NCI-H128 (cell line): ENCODE measurements at regions not wholly inside any gene's neighbourhood (a gene's known extent, or its start where the extent isn't known, plus 50 kb on each side); places are given as distances from the start of the nearest gene placed in this dataset.

Experiments used
- DNase-seq: peaks from one replicate; lab custom pipeline; 2025; ENCODE audit not compliant: unreplicated experiment; lab: John Stamatoyannopoulos, UW

DNA sequence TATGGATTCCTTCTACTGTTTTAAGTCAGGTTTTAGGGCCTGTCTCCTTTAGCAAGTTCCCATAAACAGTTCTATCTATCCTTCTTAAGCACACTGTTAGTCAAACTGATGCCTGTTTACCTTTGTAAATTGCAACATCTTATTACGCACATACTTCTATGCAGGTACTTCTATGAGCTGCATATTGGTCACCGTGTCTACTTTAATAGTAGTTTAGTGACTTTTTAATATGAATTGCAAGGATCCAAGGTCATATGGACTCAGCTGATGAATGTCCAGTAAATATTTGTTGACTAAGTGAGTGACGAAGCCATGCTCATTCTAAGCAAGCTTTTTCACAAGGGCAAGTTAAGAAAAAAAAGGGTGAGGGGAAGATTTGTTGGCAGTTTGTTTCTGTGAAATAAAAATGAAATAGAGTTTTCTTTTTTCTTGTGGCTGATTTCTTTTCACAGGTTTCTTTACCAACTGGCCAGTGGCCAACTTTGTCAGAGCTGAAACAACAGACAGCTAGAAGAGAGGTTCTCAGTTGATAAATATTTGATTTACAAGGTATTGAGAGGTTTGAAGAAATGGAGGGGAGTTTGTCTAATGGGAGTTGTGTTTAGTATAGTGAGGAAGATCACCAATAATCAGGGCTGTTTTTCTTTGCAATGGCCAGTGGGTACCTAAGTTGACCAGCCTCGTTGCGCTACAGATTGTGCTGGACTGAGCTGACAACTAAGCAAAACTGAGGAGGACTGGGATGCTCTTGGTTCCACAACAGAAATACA is 141.1 kb downstream of the SLC15A5 start:
- no peak for DNase-seq

DNA sequence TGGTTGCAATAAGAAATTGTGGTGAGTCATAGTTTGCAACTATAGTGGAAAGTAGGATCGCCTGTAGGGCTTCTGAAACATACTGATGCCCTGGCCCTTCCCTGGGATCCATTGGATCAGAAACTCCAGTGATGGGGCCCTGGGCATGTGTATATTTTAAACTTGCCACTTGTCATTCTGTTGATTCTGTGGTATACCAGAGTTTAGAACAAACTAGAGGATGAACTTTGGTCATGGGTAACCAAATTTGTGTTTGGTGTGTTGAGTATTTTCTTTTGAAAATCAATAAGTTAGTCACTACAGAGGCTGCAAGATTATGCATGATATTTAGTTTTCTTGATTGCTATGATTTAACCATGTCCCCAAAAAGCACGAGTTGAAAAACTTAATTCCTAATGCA is 142.2 kb downstream of the SLC15A5 start:
- no peak for DNase-seq

DNA sequence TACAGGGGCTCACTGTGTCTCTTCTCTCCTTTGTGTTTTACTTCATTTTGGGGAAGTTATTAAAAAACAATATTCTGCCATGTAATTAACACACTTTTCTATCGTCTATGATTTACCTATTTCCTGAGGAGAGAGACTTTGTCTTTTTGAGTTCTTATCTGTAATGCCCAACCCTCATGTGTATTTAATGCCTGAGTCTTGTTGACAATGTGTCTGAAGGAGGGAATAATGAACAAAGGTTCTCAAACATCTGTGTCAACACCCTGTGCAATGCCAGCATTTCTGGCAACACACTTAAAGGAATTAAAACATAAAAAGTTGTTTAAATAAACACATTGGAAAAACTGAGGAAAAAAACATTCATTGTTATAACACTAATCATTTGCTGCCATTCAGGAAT is 147.1 kb downstream of the SLC15A5 start:
- no peak for DNase-seq

DNA sequence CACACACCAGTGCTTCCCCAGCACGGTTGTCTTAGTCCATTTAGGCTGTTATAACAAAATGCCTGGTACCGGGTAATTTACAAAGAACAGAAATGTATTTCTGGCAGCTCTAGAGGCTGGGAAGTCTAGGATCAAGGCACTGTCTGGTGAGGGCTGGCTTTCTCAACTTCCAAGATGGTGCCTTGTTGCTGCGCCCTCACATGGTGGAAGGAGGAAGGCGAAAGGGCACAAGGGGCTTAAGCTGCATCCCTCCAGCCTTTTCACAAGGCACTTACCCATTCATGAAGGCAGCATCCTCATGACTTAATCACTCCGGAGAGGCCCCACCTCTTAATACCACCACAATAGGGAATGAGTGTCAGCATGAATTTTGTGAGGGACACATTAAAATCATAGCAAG is 155.5 kb downstream of the SLC15A5 start:
- DNase-seq = no peak

DNA sequence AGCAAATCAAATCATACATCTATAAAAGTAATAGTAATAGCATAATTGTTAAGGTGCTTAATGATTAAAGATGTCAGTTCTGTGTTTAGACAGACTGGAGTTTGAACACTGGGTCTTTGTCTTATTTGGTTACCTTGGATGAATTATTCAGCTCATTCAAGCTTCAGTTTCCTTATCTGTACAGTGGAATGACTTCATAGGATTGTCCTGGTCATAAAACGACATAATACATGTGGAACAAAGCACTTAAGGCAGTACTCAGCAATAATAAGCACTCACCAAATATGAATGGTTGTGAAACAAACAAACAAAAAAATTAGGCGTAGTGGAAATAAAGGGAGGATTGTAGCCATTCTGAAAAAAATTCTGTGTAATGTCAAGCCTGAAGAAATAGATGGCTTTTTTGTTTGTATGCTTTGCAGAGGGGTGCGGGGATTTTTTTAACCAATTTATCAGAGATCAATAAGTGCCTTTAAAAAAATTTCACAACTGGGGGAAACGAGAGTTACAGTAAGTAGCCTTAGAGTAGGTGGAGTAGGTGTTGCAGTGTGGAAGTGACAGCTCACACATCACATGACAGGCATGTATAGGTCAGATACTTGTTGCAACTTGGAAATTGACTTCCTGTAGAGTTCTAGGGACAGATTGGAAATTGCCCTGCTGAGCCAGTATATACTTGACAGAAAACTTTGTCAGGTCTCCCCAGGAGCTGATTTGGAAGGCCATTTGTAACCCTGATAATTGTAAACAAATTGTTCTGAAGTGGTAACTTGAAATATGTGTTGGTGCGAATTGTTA is 157.7 kb downstream of the SLC15A5 start:
- no peak for DNase-seq

DNA sequence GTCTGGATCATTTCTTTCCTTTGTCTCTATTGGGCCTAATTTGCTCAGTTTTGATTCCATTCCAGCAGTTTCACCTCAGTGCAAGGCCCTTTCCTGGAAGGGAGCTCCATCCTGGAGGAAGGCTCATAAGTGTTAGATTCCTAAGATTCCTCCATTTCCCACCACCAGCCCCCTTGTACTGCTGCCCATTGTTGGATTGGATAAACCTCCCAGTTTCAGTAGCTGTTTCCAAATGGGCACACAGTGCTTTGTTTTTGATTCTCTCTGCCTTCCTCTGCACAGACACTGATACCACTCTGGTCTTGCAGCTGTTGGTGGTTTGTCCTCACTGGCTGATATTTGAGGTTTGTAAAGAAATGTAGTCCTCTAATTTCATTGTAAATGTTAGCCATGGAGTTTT is 158.9 kb downstream of the SLC15A5 start:
- DNase-seq = no peak

DNA sequence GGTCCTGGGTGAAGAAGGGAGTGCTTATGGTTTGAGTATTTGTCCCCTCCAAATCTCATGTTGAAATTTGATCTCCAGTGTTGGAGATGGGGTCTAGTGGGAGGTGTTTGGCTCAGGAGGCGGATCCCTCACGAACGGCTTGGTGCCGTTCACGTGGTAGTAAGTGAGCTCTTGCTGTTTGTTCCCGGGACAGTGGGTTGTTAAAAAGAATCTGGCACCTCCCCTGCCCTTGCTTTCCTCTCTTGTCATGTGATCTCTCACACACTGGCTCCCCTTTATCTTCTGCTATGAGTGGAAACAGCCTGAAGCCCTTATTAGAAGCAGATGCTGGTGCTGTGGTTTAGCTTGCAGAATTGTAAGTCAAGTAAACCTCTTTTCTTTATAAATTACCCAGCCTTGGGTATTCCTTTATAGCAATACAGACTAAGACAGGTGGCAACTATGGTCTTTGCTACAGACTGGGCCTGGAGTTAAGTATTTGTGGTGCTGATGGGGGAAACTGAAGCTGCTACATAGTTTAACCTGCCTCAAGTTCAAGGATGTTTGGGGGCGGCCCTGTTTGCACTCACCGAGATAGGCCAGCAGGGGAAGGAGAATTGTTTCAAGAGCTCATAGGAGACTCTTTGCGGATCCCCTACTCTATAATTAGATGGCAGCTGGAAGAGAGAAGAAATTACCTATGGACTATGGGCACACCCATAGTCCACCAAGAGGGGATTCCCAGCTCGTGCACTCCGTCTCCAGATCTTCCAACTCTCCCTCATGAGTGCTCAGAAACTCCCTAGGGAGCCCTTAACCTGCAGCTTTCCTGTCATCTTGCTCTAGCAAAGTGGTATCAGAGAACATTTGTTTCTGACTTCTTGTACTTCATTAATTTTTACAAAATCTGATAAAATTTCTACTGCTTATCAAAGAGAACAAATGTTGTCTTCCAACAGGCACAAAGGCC is 164.6 kb downstream of the SLC15A5 start:
- DNase-seq = peak; percentile 81

DNA sequence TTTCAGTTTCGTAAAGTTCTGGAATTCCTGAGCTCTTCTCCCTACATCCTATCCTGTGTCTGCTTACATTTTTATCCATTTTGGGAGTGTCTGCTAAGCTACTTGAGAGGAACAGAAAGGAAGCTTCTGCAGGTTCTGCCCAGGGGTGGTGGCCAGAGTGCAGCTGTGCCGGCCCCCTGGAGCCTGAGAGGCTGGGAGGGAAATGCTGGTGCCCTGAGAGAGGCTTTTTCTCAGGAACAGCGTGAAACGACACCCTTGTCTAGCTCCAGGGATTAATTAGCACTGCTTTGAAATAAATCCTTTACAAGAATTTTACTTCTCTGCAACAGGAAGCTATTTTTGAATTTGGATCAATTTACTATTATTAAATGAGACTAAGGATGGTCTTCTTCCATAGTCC is 165.4 kb downstream of the SLC15A5 start:
- no peak for DNase-seq

DNA sequence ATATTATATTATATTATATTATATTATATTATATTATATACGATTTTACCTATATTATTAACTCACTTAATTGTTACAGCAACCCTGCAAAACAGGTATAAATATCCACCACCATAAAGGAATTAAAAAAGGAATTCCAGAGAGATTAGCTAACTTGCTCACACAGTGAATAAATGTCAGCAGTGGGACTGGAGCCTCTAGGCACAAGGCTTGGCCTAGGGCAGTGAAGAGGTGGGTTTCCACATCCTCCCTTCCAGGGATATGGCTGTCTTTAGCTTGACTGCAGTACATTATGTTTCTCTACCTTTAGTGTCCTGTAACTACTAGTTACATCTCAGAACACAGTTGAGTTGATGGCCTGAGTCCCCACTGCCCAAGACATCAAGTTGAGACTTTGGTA is 166.9 kb downstream of the SLC15A5 start:
- DNase-seq = no peak

DNA sequence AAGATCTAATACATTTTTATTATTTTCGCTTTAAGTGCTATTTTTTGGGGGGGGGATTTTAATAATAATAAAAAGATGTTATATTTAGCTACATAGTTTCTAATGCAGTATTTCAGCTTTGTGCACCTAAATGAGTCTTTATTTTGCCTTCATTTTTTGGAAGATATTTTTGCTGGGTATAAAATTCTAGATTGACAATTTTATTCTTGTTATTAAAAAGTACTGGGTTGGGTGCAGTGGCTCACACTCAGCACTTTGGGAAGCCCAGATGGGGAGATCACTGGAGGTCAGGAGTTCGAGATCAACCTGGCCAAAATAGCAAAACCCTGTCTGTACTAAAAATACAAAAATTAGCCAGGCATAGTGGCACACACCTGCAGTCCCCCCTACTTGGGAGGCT is 173.6 kb downstream of the SLC15A5 start:
- no peak for DNase-seq

DNA sequence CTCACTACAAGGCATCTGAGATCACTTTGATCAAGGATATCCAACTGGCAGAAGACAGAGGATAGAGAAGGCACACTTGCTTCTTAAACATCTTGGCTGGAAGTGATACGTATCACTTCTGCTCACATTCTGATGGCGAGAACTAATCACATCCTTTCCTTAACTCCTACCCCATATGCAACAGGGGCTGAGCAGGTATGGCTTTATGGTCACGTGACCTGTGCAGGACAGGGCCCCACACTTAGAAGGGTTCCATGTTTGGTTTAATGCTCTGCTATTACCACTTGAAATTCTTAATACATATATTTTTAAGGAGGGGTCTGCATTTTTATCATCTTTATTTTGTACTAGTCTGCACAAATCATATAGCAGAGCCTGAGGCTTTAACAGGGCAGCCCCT is 177.3 kb downstream of the SLC15A5 start:
- no peak for DNase-seq

DNA sequence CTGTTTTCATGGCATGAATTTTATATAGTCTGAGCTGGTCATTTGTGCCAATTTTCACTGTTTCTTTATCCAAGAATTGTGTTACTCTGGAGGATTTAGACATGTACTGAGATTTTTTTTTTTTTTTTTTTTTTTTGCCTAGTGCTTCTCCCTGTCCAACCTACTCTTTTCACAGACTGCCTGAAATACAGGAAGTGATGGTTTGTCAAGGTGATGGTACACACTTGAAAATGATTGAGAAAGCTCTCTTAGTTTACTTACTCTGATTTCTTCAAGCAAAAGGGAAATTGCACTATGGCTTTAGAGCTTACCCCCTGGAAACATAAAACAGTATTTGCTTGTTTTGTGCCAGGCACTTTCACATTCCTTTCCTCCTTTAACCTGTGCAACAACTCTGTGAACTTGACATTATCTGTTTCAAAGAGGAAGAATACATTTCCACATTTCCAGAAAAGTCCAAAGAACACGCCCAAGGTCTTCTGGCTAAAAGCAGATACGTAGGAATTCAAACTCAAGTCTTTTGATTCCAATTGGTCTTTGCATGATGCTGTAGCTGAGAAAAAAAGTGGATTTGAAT is 181.1 kb downstream of the SLC15A5 start:
- no peak for DNase-seq

DNA sequence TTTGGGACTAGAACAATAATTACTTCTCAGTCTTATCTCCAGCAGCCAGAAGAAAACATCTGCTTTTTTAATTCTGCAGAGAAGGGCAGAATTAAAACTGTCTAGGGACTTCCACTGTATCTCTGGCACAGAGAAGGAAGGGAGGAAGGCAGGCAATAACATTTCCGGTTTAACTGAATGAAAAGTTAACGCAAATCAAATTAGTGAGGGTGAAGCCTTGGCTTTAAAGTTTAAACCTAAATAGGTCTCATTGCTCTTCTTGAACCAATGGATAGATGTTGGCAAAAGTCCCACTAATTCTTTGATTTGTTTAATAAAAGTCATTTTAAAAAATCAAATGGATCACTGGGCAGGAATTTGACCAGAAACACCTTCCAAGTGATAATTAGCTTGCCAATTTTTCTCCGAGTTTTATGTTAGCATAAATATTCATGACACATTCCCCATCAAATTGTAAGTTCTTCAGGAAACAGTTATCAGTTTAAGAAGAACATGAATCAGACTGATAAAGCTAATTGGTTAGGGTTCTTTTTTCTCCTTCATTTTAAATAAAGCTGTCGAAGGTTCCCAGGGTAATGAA is 181.9 kb downstream of the SLC15A5 start:
- no peak for DNase-seq

DNA sequence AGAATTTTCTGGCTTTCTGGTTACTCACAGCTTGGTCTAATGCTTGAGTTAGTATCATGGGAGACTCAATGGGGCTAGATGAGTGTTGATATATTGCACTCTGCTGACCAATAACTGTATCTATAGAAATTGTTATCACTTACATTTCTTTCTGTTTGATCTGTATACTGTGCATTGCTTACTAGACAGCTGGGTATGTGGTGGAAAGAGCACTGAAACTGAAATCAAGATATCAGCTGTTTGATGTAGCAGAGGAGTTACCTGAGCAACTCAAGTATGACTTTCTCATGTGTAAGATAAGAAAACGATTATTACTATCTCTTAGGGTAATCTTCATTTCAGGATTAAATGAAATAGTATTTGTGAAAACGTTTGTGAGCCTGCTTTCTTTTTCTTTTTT is 183.0 kb downstream of the SLC15A5 start:
- DNase-seq = no peak

DNA sequence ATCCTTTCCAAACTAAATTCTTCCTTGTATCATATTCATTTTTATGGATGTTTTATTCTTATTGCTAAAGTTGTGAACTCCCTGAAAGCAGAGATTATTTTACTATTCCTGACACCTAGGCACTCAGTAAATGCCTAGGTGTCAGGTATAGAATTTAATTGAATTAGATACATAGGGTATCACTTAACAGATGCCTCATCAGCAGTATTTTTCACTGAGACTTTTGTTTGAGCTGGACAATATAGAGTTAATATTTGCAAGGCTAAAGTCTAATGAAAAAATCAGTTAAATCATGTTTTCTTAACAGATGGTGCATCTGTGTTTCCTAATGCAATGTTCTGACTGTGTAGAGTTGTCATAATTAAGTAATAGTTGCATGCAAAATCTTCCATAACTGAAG is 182.7 kb downstream of the DERA start:
- DNase-seq = no peak

DNA sequence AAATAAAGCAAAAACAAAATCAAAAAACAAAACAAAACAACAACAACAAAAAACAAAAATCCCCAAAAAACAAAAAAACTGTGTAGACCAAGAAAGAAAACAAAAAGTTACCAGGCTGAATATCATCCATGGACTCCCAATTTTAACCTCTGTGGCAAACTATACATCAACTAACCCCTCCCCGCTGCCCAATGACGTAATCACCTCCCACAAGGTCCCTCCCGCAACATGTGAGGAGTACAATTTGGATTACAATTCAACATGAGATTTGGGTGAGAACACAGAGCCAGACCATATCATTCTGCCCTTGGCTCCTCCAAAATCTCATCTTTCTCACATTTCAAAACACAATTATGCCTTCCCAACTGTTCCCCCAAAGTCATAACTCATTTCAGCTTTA is 179.8 kb downstream of the DERA start:
- no peak for DNase-seq

DNA sequence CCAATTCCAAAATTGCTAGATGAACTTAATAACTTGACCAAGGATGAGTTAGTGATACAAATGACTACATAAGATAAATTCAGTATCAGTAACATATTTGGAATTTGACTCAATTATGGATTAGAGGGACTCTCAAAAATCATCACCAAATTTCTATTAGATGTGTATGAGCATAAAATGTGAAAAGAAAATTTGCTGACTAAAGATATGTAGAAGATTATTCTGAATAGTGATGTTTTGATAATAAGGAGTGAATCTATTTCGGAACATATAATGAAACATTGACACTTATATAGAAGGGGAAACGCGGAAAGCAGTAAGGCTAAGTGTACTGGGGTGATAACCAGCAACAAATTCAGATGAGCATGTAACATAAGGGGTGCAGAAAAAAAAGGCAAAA is 177.3 kb downstream of the DERA start:
- no peak for DNase-seq
